NCI-H526 (cell line): ENCODE measurements at regions not wholly inside any gene's neighbourhood (a gene's known extent, or its start where the extent isn't known, plus 50 kb on each side); places are given as distances from the start of the nearest gene placed in this dataset.
"Not testable (repeated sequence)": the region's sequence is repeated elsewhere in the genome, so short reads cannot be mapped to it uniquely, and the experiment has no call there.

ENCODE experiments used
- DNase-seq, 2 experiments: peaks; one replicate each; lab custom pipeline; 2025; lab: John Stamatoyannopoulos, UW

- DNase-seq = no peak
Measured at GRCh38 chr3:115254492-115255196, 107.6 kb upstream of the ZBTB20 start.

- DNase-seq = no peak
Measured at GRCh38 chr3:115255197-115255585, 108.1 kb upstream of the ZBTB20 start.

GRCh38 chr3:115270849-115271248, 123.8 kb upstream of the ZBTB20 start:
- DNase-seq = no peak

GRCh38 chr3:115272036-115272824, 125.1 kb upstream of the ZBTB20 start:
- no peak for DNase-seq

- no peak for DNase-seq
Measured at GRCh38 chr3:115275896-115276295, 128.8 kb upstream of the ZBTB20 start.

GRCh38 chr3:115279939-115280338, 132.9 kb upstream of the ZBTB20 start:
- DNase-seq = no peak

- no peak for DNase-seq
Measured at GRCh38 chr3:115280506-115280905, 133.4 kb upstream of the ZBTB20 start.

GRCh38 chr3:115281697-115282675, 134.9 kb upstream of the ZBTB20 start:
- DNase-seq = no peak

- DNase-seq = no peak
Measured at GRCh38 chr3:115284980-115285379, 137.9 kb upstream of the ZBTB20 start.

GRCh38 chr3:115286529-115287197, 139.6 kb upstream of the ZBTB20 start:
- DNase-seq = no peak

- DNase-seq = no peak
Measured at GRCh38 chr3:115287198-115287597, 140.1 kb upstream of the ZBTB20 start.

GRCh38 chr3:115292131-115292530, 145.0 kb upstream of the ZBTB20 start:
- DNase-seq = no peak

GRCh38 chr3:115292677-115293165, 145.6 kb upstream of the ZBTB20 start:
- no peak for DNase-seq

GRCh38 chr3:115293321-115293720, 146.2 kb upstream of the ZBTB20 start:
- DNase-seq = no peak

- DNase-seq = no peak
Measured at GRCh38 chr3:115301364-115301860, 154.3 kb upstream of the ZBTB20 start.

GRCh38 chr3:115317953-115318352, 170.9 kb upstream of the ZBTB20 start:
- not testable (repeated sequence) for DNase-seq

GRCh38 chr3:115321400-115321805, 174.3 kb upstream of the ZBTB20 start:
- DNase-seq = no peak

GRCh38 chr3:115322901-115323300, 175.8 kb upstream of the ZBTB20 start:
- no peak for DNase-seq

- no peak for DNase-seq
Measured at GRCh38 chr3:115323380-115323779, 176.3 kb upstream of the ZBTB20 start.

- DNase-seq = no peak
Measured at GRCh38 chr3:115324056-115324455, 177.0 kb upstream of the ZBTB20 start.

GRCh38 chr3:115325539-115325938, 178.5 kb upstream of the ZBTB20 start:
- DNase-seq = no peak
